Smooth muscle cell (in vitro differentiated cells): ENCODE measurements at regions not wholly inside any gene's neighbourhood (a gene's known extent, or its start where the extent isn't known, plus 50 kb on each side); places are given as distances from the start of the nearest gene placed in this dataset.
"Not testable (repeated sequence)": the region's sequence is repeated elsewhere in the genome, so short reads cannot be mapped to it uniquely, and the experiment has no call there.

Experiments
- DNase-seq: peaks from one replicate; lab custom pipeline; 2025; ENCODE audit not compliant: unreplicated experiment; lab: John Stamatoyannopoulos, UW
- H2AFZ ChIP-seq: fragments of 200-600 bp; sonication (generic); 2 replicates; pipeline ENCODE4 v1.6.0; 2016; ENCODE audit warnings: antibody characterized with exemption, low read depth, mild to moderate bottlenecking
- H3F3A ChIP-seq: fragments of 200-600 bp; sonication (generic); 2 replicates; pipeline ENCODE4 v1.6.0; 2017; ENCODE audit warnings: antibody characterized with exemption, low read depth
- H3K27ac ChIP-seq: fragments of 200-600 bp; sonication (generic); 2 replicates; pipeline ENCODE4 v1.5.1; 2016; ENCODE audit warnings: low read depth, mild to moderate bottlenecking
- H3K27me3 ChIP-seq: fragments of 200-600 bp; sonication (generic); 2 replicates; pipeline ENCODE4 v1.6.1; 2016; ENCODE audit warnings: low read depth, mild to moderate bottlenecking
- H3K36me3 ChIP-seq: fragments of 200-600 bp; sonication (generic); 2 replicates; pipeline ENCODE4 v1.5.1; 2016; ENCODE audit warnings: low read depth
- H3K4me1 ChIP-seq: fragments of 200-600 bp; sonication (generic); 2 replicates; pipeline ENCODE4 v1.5.1; 2016; ENCODE audit warnings: low read depth
- H3K4me2 ChIP-seq: fragments of 200-600 bp; sonication (generic); 2 replicates; pipeline ENCODE4 v1.6.0; 2016; ENCODE audit warnings: mild to moderate bottlenecking
- H3K4me3 ChIP-seq: fragments of 200-600 bp; sonication (generic); 2 replicates; pipeline ENCODE4 v1.5.1; 2016; ENCODE audit warnings: mild to moderate bottlenecking
- H3K79me2 ChIP-seq: fragments of 200-600 bp; sonication (generic); 2 replicates; pipeline ENCODE4 v1.6.0; 2016; ENCODE audit warnings: low read depth, mild to moderate bottlenecking
- H3K9ac ChIP-seq: fragments of 200-600 bp; sonication (generic); 2 replicates; pipeline ENCODE4 v1.6.0; 2016; ENCODE audit warnings: low read depth
- H3K9me3 ChIP-seq: fragments of 200-600 bp; sonication (generic); replicated peaks from 2 replicates; pipeline ENCODE4 v1.5.1; 2016; ENCODE audit warnings: low read depth
- H4K20me1 ChIP-seq: fragments of 200-600 bp; sonication (generic); 2 replicates; pipeline ENCODE4 v1.6.0; 2016; ENCODE audit warnings: low read depth
- CTCF ChIP-seq: fragments of 200-600 bp; sonication (generic); IDR thresholded peaks from 2 replicates; pipeline ENCODE4 v1.5.1; 2017; ENCODE audit warnings: borderline replicate concordance, mild to moderate bottlenecking, antibody characterized with exemption; ENCODE audit not compliant: insufficient read depth, poor library complexity, severe bottlenecking
- WGBS: methylation state at CpG from one replicate; pipeline ENCODE4 v1.1.7; 2016; ENCODE audit warnings: low lambda C conversion rate; 5-methylcytosine and 5-hydroxymethylcytosine counted together

GRCh38 chr10:109587366-109587765 is 335.9 kb downstream of the XPNPEP1 start:
- no peak overlapping the region for H3K9ac ChIP-seq
- H3F3A ChIP-seq, result no peaks in the 10 kb centered on the region
- H3K27me3 ChIP-seq, result no peaks in the 10 kb centered on the region
- TF ChIP-seq CTCF, result no peak
- no peaks in the 10 kb centered on the region for H3K36me3 ChIP-seq
- H3K4me3 ChIP-seq, result no peak overlapping the region
- H3K4me2 ChIP-seq, result no peak overlapping the region
- 92% methylated on average over 3 of the region's 3 CpGs for WGBS
- H3K4me1 ChIP-seq, result no peaks in the 10 kb centered on the region
- no peak overlapping the region for H3K27ac ChIP-seq
- H2AFZ ChIP-seq, result no peak overlapping the region
- DNase-seq, result no peak
- H3K9me3 ChIP-seq, result no peaks in the 10 kb centered on the region
- no peaks in the 10 kb centered on the region for H4K20me1 ChIP-seq
- H3K79me2 ChIP-seq, result no peaks in the 10 kb centered on the region

GRCh38 chr10:109556399-109556798 is 366.9 kb downstream of the XPNPEP1 start:
- Histone ChIP-seq H3K4me2 (no peak overlapping the region), H3K27me3 (no peaks in the 10 kb centered on the region), H4K20me1 (no peaks in the 10 kb centered on the region), H3K36me3 (no peaks in the 10 kb centered on the region), H3K4me3 (no peak overlapping the region), H3K27ac (no peak overlapping the region), H3F3A (no peaks in the 10 kb centered on the region), H2AFZ (no peak overlapping the region), H3K4me1 (no peaks in the 10 kb centered on the region), H3K9ac (no peak overlapping the region), H3K79me2 (no peaks in the 10 kb centered on the region), H3K9me3 (no peaks in the 10 kb centered on the region)
- DNase-seq, result no peak
- TF ChIP-seq CTCF, result no peak

GRCh38 chr10:109542050-109542603 is 381.2 kb downstream of the XPNPEP1 start:
- H3K27me3 ChIP-seq, result not testable (repeated sequence)
- 60% methylated on average over 8 of the region's 8 CpGs for WGBS

GRCh38 chr10:109534193-109534592 is 389.1 kb downstream of the XPNPEP1 start:
- TF ChIP-seq CTCF, result no peak
- H2AFZ ChIP-seq, result no peak overlapping the region
- WGBS, result 88% methylated on average over 3 of the region's 3 CpGs
- no peak for DNase-seq
- no peaks in the 10 kb centered on the region for H3K9me3 ChIP-seq
- H3K4me1 ChIP-seq, result no peaks in the 10 kb centered on the region
- no peaks in the 10 kb centered on the region for H3K27me3 ChIP-seq
- no peaks in the 10 kb centered on the region for H3K79me2 ChIP-seq
- H3K27ac ChIP-seq, result no peak overlapping the region
- no peaks in the 10 kb centered on the region for H4K20me1 ChIP-seq
- H3K36me3 ChIP-seq, result no peaks in the 10 kb centered on the region
- H3F3A ChIP-seq, result no peaks in the 10 kb centered on the region
- no peak overlapping the region for H3K9ac ChIP-seq
- H3K4me3 ChIP-seq, result no peak overlapping the region
- H3K4me2 ChIP-seq, result no peak overlapping the region

More at GRCh38 chr10:109542050-109542603, 381.2 kb downstream of the XPNPEP1 start:
- H3K79me2 ChIP-seq, H3K9me3 ChIP-seq, H3F3A ChIP-seq, DNase-seq, H3K4me3 ChIP-seq, H3K4me2 ChIP-seq, H3K36me3 ChIP-seq, H2AFZ ChIP-seq, H4K20me1 ChIP-seq, H3K9ac ChIP-seq, H3K27ac ChIP-seq, H3K4me1 ChIP-seq: not testable (repeated sequence)
